Activated CD8-positive, alpha-beta memory T cell treated with anti-CD3 and anti-CD28 coated beads, Interleukin-2, amount 50 U/mL, for 1 hour (primary cell): ENCODE measurements at regions not wholly inside any gene's neighbourhood (a gene's known extent, or its start where the extent isn't known, plus 50 kb on each side); places are given as distances from the start of the nearest gene placed in this dataset.
"Not testable (repeated sequence)": the region's sequence is repeated elsewhere in the genome, so short reads cannot be mapped to it uniquely, and the experiment has no call there.

Experiments
- DNase-seq: peaks from one replicate; pipeline ENCODE4 v3.0.0-alpha.2; 2020; ENCODE audit errors: extremely low read depth

DNA sequence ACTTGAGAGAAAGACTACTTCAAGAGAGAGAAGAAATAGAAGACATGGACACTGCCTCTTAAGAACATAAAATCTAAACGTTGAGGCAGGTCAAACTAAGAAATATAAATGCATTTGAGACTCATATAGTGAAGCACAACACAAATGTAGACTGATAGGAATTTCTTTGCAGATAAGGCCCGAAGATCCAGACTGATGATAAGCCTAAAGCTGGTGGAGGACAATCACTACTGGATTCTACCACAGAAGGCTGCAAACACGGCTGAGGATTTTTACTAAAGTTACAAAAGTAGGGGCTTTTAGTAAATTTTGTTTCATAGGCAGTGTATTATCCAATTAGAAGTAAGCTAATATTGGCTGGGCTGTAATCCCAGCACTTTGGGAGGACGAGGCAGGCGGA, 278.3 kb downstream of the RAP2B start:
- no peak for DNase-seq

- no peak for DNase-seq
Measured at GRCh38 chr3:153442386-153442785, 280.4 kb downstream of the RAP2B start.

GRCh38 chr3:153442799-153443487, 280.9 kb downstream of the RAP2B start:
- DNase-seq, result no peak

DNA sequence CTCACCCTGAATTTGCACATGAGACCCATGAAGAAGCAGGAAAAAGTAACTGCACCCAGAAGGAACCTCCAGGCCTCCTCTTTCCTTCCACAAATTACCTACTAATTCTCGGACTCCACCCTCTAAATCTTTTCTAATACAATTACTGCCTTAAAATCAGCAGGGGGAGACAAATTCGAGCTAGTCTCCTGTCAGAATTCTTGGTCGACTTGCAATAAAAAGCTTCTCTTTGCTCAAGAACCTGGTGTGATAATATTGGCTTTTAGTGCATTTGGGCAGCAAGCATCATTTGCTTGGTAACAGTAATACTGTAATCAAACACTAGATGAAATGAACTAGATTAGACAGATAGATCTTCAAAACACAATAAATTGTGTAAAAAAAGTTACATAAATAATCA, 281.9 kb downstream of the RAP2B start:
- DNase-seq, result no peak

DNA sequence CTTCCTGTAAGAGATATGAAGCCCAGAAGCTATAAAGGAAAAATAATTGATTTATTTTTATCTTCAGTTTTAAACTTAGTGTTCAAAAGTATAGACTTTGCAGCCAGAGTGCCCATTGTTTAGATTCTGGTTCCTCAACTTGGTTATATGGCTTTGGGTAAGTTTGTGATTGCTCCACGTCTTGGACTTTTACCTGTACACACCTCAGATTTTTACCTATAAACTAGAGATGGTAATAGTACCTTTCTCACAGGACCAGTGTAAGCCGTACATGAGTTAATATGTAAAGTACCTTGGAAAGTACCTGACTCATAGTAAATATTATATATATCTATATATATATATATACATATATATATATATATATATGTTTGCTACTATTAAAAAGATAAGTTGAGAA, 283.8 kb downstream of the RAP2B start:
- DNase-seq, result no peak

- no peak for DNase-seq
Measured at GRCh38 chr3:153448151-153448829, 286.3 kb downstream of the RAP2B start.

DNA sequence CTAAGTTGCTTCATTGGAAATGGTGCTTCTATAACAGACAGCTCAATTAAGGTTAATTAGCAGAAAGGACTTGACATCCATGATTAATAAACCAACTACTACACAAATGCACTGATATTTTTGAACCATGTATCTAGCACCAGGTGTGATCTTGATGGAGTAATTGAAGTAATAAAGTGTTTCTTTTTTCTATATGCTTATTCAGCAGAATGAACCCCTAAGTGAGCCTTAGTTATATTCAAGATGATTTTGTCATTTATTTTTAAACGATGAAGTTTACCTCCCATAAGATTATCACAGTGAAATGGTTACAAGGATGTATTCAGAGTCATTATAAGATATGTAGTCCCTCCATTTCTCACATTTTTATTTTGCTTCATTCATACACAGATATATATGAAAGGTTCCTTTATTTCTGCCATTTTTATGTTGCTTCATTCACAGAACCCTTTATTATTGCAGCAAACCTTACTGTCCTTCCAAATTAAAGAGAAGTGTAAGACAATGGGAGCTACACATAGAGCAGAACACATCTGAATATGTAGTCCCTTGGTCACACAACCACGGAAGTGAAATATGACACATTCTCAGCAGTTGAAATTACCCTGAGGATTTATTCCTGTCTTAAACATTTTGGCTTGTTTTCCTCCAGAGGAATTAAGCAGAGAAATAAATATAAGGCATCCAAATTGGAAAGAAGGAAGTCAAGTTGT, 295.0 kb downstream of the RAP2B start:
- DNase-seq, result no peak

DNA sequence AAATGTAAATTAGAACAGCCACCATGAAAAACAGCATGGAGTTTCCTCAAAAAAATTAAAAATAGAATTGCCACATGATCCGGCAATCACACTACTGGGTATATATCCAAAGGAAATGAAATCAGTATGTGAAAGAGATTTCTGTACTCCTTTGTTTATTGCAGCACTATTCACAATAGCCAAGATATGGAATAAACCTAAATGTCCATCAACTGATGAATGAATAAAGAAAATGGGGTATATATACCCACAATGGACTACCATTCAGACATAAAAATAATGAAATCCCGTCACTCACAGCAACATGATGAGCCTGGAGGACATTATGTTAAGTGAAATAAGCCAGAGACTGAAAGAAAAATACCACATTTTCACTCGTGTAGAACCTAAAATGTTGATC, 296.9 kb downstream of the RAP2B start:
- no peak for DNase-seq

DNA sequence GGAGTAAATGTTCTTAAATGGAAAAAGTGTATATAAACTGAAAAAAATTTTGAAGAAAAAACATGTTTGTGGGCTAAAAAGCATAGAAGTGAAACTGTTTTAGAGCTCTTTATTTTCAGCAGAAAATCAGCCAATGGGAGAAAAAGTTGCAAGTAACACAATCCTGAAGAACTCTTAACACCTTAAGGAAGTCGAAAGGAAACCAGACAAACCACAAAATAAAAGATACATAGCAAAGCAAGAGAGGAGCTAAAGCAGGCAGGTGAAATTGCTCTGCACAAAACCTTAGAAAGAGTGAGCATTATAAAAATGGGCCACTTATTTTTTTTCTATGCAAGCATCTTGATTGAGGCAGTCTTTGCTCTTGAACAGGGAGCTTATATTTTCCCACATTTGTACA, 300.5 kb downstream of the RAP2B start:
- no peak for DNase-seq

DNA sequence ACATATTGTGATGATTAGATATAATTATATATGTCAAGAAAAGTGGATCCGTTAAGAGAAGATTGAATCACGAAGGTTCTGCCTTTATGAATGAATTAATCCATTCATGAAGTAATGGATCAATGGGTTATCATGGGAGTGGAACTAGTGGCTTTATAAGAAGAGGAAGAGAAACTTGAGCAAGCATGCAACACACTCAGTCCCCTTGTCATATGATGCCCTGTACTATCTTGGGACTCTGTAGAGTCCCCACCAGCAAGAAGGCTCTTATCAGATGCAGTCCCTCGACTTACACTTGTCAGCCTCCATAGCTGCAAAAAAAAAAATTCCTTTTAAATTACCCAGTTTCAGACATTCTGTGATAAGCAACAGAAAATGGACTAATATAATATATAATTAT, 301.9 kb downstream of the RAP2B start:
- no peak for DNase-seq

GRCh38 chr3:153469162-153469561, 307.1 kb downstream of the RAP2B start:
- no peak for DNase-seq

DNA sequence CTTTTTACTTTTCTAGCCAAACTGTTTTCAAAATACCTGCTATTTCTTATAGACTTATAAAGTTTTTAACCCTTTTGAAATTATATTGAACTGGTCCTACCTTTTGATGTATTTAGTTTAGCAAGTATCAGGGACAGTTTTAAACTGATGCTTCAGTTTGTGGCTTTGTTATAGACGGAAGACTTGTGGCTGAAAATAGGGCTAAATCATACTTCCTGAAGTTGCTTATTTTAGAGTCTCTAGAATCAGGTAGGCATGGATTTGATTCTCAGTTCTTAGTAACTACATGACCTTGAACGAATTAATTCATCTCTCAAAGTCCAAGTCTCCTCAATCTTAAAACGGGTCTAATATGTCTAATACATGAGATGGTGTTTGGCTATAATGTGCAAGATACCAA, 322.8 kb downstream of the RAP2B start:
- DNase-seq, result no peak

- no peak for DNase-seq
Measured at GRCh38 chr3:153495422-153495821, 333.4 kb downstream of the RAP2B start.

DNA sequence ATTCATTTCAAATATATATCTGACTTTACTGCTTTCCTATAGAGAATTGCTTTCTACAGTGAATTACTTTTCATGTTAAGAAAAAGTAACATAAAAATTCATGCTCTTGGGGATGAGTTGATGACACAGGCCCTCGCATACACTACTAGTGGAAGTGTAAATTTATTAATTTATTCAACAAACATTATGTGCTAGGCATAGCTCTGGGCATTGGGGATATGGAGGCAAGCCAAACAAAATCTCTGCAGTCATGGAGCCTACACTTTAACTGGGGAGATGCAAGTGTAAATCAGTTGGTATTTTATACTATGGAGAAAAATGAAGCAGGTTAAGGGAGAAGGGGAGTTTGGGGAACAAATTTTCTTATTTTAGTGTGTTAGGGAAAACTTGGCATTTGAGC, 340.7 kb downstream of the RAP2B start:
- no peak for DNase-seq

GRCh38 chr3:153503873-153504272, 341.8 kb downstream of the RAP2B start:
- DNase-seq, result no peak

DNA sequence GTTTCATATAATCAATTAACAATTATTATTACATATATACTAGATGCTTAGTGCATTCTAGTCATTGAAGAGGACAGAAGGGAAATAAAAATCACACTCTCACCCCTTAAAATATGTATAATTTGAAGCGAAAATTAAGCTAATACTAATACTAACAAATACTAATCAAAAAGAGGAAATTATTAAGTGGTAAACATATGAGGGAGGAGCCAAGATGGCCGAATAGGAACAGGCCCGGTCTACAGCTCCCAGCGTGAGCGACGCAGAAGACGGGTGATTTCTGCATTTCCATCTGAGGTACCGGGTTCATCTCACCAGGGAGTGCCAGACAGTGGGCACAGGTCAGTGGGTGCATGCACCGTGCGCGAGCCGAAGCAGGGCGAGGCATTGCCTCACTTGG, 344.2 kb downstream of the RAP2B start:
- DNase-seq, result not testable (repeated sequence)

DNA sequence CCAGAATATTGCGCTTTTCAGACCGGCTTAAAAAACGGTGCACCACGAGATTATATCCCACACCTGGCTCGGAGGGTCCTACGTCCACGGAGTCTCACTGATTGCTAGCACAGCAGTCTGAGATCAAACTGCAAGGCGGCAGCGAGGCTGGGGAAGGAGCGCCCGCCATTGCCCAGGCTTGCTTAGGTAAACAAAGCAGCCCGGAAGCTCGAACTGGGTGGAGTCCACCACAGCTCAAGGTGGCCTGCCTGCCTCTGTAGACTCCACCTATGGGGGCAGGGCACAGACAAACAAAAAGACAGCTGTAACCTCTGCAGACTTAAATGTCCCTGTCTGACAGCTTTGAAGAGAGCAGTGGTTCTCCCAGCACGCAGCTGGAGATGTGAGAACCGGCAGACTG, 344.7 kb downstream of the RAP2B start:
- DNase-seq, result not testable (repeated sequence)

DNA sequence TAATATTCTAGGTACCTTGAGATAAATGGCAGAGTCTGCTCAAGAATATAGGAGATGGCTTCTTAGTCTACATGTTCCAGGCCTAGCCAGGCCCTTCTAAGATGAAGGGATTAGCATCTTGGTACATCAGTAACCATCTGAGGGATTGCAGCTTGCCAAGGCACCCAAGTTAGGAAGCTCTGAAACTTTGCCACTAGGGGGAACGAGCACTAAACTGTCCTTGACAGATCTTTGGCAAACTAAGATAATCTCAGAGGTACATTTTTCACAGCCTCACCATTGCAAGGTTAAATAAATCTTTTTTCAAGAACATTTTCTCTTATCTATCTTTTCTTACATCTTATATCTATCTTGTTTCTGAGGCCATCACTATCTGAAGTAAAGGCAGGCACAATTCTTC, 351.2 kb downstream of the RAP2B start:
- DNase-seq, result no peak

- DNase-seq, result no peak
Measured at GRCh38 chr3:153528473-153528872, 366.4 kb downstream of the RAP2B start.

GRCh38 chr3:153539263-153539662, 377.2 kb downstream of the RAP2B start:
- no peak for DNase-seq

DNA sequence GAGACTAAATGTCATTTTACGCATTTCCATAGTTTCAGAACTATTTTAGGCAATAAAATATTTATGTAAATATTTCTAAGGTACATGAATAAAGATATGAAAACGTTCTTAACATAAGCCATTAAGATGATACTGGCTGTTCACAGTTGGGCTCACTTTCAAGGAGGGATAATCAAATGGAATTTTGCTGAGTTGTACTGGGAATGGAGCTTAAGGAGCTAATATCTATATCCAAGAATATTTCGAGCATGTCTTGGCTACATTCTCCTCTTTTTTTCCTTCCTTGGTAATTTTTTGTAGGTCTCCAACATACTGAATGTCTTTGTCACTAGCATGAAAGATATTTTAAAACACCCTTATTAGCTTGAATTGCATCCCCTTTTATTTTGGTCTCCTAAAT, 383.4 kb downstream of the RAP2B start:
- DNase-seq, result no peak

DNA sequence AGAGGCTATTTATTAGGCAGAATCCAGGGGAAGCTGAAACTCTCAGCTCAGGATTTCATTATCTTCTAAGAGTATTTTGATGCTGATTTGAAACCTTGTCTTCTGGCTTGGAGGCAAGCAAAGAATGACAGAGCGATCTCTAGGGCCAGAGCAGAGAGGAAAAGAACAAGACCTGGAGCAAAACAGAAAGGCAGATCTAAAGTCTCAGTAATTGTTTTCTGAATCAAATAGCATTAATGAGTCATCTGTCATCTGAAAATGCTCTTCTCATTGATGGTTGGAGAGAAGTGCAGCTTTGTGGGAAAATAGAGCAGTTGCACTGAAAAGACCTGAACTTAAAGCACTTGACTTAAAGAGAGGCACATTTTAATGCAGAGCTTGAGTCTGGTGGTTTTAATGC, 385.9 kb downstream of the RAP2B start:
- DNase-seq, result no peak

DNA sequence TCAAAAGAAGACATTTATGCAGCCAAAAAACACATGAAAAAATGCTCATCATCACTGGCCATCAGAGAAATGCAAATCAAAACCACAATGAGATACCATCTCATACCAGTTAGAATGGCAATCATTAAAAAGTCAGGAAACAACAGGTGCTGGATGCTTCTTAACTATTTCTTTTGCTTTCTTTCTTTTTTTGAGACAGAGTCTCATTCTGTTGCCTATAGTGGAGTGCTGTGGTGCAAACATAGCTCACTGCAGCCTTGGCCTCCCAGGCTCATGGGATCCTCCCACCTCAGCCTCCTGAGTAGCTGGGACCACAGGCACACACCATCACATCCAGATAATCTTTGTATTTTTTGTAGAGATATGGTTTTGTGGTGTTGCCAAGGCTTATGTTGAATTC, 387.7 kb downstream of the RAP2B start:
- not testable (repeated sequence) for DNase-seq
